ENCODE measurements at regions not wholly inside any gene's neighbourhood (a gene's known extent, or its start where the extent isn't known, plus 50 kb on each side); places are given as distances from the start of the nearest gene placed in this dataset.

DNA sequence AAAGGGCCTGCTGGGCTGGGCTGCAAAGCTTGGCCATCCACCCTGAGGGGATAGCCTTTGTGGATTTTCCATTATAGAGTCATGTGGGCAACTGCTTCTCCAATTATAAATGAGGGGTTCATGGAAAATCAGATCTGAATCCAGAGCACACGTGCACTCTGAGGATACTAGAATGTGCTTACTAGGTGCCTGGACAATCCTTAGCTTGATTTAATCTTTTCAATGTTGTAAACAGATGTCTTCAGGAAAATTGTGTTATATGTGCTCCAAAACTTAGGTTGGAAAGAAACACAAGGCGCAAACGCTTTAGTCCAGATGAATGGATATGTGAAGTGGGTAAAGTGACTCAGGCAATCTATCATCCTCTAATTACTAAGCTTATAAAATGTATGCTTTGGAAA lies 92.0 kb downstream of the SLC17A6 start:
- TF ChIP-seq, protein P1, sequence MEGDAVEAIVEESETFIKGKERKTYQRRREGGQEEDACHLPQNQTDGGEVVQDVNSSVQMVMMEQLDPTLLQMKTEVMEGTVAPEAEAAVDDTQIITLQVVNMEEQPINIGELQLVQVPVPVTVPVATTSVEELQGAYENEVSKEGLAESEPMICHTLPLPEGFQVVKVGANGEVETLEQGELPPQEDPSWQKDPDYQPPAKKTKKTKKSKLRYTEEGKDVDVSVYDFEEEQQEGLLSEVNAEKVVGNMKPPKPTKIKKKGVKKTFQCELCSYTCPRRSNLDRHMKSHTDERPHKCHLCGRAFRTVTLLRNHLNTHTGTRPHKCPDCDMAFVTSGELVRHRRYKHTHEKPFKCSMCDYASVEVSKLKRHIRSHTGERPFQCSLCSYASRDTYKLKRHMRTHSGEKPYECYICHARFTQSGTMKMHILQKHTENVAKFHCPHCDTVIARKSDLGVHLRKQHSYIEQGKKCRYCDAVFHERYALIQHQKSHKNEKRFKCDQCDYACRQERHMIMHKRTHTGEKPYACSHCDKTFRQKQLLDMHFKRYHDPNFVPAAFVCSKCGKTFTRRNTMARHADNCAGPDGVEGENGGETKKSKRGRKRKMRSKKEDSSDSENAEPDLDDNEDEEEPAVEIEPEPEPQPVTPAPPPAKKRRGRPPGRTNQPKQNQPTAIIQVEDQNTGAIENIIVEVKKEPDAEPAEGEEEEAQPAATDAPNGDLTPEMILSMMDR (IDR thresholded peaks at IDR 0.05) = no peak
- no peak for TF ChIP-seq POLR2A (IDR thresholded peaks at IDR 0.05)
- no peak for TF ChIP-seq POLR2AphosphoS5 (IDR thresholded peaks at IDR 0.05)
